Neural crest cell (in vitro differentiated cells): ENCODE measurements at regions not wholly inside any gene's neighbourhood (a gene's known extent, or its start where the extent isn't known, plus 50 kb on each side); places are given as distances from the start of the nearest gene placed in this dataset.

Source experiments
- DNase-seq: peaks from one replicate; pipeline ENCODE4 v3.0.0; 2021; ENCODE audit warnings: low read depth, mixed read lengths, low spot score
- H3K27ac Mint-ChIP-seq: one replicate; pipeline ENCODE4 v1.8.0; 2021; ENCODE audit warnings: mild to moderate bottlenecking, mixed read lengths; ENCODE audit not compliant: unreplicated experiment
- H3K27me3 Mint-ChIP-seq: 2 replicates; pipeline ENCODE4 v1.8.0; 2021; ENCODE audit warnings: low read depth, mild to moderate bottlenecking, mixed read lengths
- H3K36me3 Mint-ChIP-seq: 2 replicates; pipeline ENCODE4 v1.8.0; 2021; ENCODE audit warnings: low read depth, mild to moderate bottlenecking, mixed read lengths
- H3K4me1 Mint-ChIP-seq: 2 replicates; pipeline ENCODE4 v1.8.0; 2021; ENCODE audit warnings: mixed read lengths
- H3K4me3 Mint-ChIP-seq: one replicate; pipeline ENCODE4 v1.8.0; 2021; ENCODE audit warnings: mild to moderate bottlenecking, mixed read lengths
- H3K9me3 Mint-ChIP-seq: 2 replicates; pipeline ENCODE4 v1.8.0; 2021; ENCODE audit warnings: mixed read lengths
- CTCF ChIP-seq: fragments of 200-600 bp; sonication (generic); conservative IDR thresholded peaks from 2 replicates; pipeline ENCODE4 v1.5.0; 2021; ENCODE audit warnings: antibody characterized with exemption, mild to moderate bottlenecking

GRCh38 chr1:34415140-34415539 lies 238.4 kb downstream of the C1orf94 start:
- H3K9me3 Mint-ChIP-seq: no peaks in the 10 kb centered on the region
- DNase-seq: no peak
- TF ChIP-seq CTCF: no peak
- no peaks in the 10 kb centered on the region for H3K36me3 Mint-ChIP-seq
- peaks cover 12% of the 10 kb centered on the region for H3K27me3 Mint-ChIP-seq
- H3K4me3 Mint-ChIP-seq: no peak overlapping the region
- H3K4me1 Mint-ChIP-seq: no peaks in the 10 kb centered on the region
- no peak overlapping the region for H3K27ac Mint-ChIP-seq

GRCh38 chr1:34418166-34418565 lies 241.5 kb downstream of the C1orf94 start:
- Mint-ChIP-seq H3K27ac (no peak overlapping the region), H3K4me1 (no peaks in the 10 kb centered on the region), H3K9me3 (no peaks in the 10 kb centered on the region), H3K4me3 (no peak overlapping the region), H3K27me3 (peaks cover 12% of the 10 kb centered on the region), H3K36me3 (no peaks in the 10 kb centered on the region)
- no peak for TF ChIP-seq CTCF
- DNase-seq: no peak

GRCh38 chr1:34419663-34420136 lies 243.0 kb downstream of the C1orf94 start:
- Mint-ChIP-seq H3K27ac (no peak overlapping the region), H3K9me3 (no peaks in the 10 kb centered on the region), H3K27me3 (peaks cover 21% of the 10 kb centered on the region), H3K4me3 (no peak overlapping the region), H3K36me3 (no peaks in the 10 kb centered on the region), H3K4me1 (no peaks in the 10 kb centered on the region)
- DNase-seq: no peak
- no peak for TF ChIP-seq CTCF

GRCh38 chr1:34425046-34425445 lies 248.3 kb downstream of the C1orf94 start:
- peaks cover 21% of the 10 kb centered on the region for H3K27me3 Mint-ChIP-seq

GRCh38 chr1:34425785-34426184 lies 249.1 kb downstream of the C1orf94 start:
- Mint-ChIP-seq H3K27ac (no peak overlapping the region), H3K4me1 (no peaks in the 10 kb centered on the region), H3K27me3 (peaks cover 21% of the 10 kb centered on the region), H3K36me3 (no peaks in the 10 kb centered on the region), H3K9me3 (no peaks in the 10 kb centered on the region), H3K4me3 (no peak overlapping the region)
- DNase-seq: no peak
- no peak for TF ChIP-seq CTCF

More at GRCh38 chr1:34425046-34425445, 248.3 kb downstream of the C1orf94 start:
- no peak for DNase-seq
- H3K9me3 Mint-ChIP-seq: no peaks in the 10 kb centered on the region
- H3K4me3 Mint-ChIP-seq: no peak overlapping the region
- H3K27ac Mint-ChIP-seq: no peak overlapping the region
- no peaks in the 10 kb centered on the region for H3K36me3 Mint-ChIP-seq
- no peak for TF ChIP-seq CTCF
- no peaks in the 10 kb centered on the region for H3K4me1 Mint-ChIP-seq
